ENCODE measurements at regions not wholly inside any gene's neighbourhood (a gene's known extent, or its start where the extent isn't known, plus 50 kb on each side); places are given as distances from the start of the nearest gene placed in this dataset.

- H3K27me3 ChIP-seq (ENCODE audit: control insufficient read depth, insufficient read depth, low read length, poor library complexity, severe bottlenecking) = no peaks in the 10 kb centered on the region
- 92 to 93% methylated on average over 2 of the region's 3 CpGs for WGBS, 2 experiments
- H3K4me3 ChIP-seq (ENCODE audit: insufficient read depth, low read depth, low read length) = no peak overlapping the region
Measured at GRCh38 chr6:134472046-134472445, 154.1 kb upstream of the SGK1 start.

DNA sequence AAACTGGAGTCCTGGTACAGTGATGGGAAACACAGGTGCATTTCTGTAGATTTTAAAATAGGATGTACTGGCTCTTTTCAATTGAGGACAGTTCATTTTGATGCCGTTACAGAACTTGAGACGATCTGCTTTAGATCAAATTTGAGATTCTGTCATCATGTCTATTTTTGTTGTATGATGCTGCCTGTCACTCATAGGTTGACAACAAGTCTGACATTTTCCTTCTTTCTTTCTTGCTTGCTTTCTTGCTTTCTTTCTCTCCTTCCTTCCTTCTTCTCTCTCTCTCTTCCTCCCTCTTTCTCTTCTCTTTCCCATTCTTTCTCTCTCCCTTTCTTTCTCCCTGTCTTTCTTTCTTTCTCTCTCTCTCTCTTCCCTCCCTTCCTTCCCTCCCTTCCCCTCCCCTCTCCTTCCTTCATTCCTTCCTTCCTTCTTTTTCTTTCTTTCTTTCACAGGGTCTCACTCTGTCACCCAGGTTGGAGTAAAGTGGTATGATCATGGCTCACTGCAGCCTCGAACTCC, 152.6 kb upstream of the SGK1 start:
- H3K4me3 ChIP-seq (ENCODE audit: insufficient read depth, low read depth, low read length) = no peak overlapping the region
- no peaks in the 10 kb centered on the region for H3K36me3 ChIP-seq (ENCODE audit: control insufficient read depth, insufficient read depth, low read length)
- H3K27me3 ChIP-seq (ENCODE audit: control insufficient read depth, insufficient read depth, low read length, poor library complexity, severe bottlenecking) = no peaks in the 10 kb centered on the region
- H3K4me1 ChIP-seq (ENCODE audit: control insufficient read depth, insufficient read depth, low read length) = no peaks in the 10 kb centered on the region
- H3K27ac ChIP-seq (ENCODE audit: insufficient read depth, low read depth, low read length, poor library complexity, severe bottlenecking) = no peak overlapping the region
- H3K9me3 ChIP-seq (ENCODE audit: control insufficient read depth, low read length) = no peaks in the 10 kb centered on the region
- 96 to 97% methylated on average over 3 of the region's 3 CpGs for WGBS, 2 experiments

More at GRCh38 chr6:134472046-134472445, 154.1 kb upstream of the SGK1 start:
- Histone ChIP-seq H3K36me3 (ENCODE audit: control insufficient read depth, insufficient read depth, low read length) (no peaks in the 10 kb centered on the region), H3K4me1 (ENCODE audit: control insufficient read depth, insufficient read depth, low read length) (no peaks in the 10 kb centered on the region), H3K27ac (ENCODE audit: insufficient read depth, low read depth, low read length, poor library complexity, severe bottlenecking) (no peak overlapping the region), H3K9me3 (ENCODE audit: control insufficient read depth, low read length) (no peaks in the 10 kb centered on the region)

DNA sequence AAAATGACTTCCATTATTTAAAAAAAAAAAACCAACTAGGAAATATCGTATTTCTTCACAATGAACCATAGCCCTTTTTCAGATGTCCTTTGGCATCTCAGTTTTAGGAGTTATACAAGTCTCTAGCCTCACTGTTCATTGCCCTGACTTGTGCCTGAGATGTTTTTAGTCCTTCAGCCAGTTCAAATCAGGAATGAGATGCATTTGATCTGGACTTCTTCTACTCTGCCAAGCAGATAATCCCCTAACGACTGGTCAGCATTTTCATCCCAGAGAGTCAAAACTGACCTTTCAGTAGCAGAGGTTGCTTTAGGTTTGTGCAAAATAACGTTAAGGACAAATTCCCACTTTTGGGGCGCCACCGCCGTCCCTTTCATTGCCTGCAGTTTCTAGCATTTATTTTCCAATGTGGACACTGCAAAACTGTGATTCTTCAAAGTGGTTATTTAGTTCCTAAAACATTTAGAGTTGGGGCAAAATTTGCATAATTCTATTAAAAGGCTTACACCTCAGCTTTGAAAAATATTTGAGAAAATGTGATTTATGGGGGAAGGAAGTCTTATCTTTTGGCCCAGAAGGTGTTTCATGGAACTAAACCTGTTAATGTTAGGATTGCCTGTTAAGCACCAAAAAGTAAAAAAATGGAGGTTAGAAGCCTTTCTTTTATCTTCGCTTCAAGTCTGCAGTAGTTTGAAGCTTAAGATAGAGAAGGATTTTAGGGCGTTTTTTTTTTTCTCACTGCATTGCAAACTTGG, 152.0 kb upstream of the SGK1 start:
- Histone ChIP-seq H3K4me1 (ENCODE audit: control insufficient read depth, insufficient read depth, low read length) (no peaks in the 10 kb centered on the region), H3K9me3 (ENCODE audit: control insufficient read depth, low read length) (no peaks in the 10 kb centered on the region), H3K27ac (ENCODE audit: insufficient read depth, low read depth, low read length, poor library complexity, severe bottlenecking) (no peak overlapping the region), H3K27me3 (ENCODE audit: control insufficient read depth, insufficient read depth, low read length, poor library complexity, severe bottlenecking) (no peaks in the 10 kb centered on the region), H3K4me3 (ENCODE audit: insufficient read depth, low read depth, low read length) (no peak overlapping the region), H3K36me3 (ENCODE audit: control insufficient read depth, insufficient read depth, low read length) (no peaks in the 10 kb centered on the region)
- WGBS, 2 experiments = 91% methylated on average over 8 of the region's 8 CpGs

DNA sequence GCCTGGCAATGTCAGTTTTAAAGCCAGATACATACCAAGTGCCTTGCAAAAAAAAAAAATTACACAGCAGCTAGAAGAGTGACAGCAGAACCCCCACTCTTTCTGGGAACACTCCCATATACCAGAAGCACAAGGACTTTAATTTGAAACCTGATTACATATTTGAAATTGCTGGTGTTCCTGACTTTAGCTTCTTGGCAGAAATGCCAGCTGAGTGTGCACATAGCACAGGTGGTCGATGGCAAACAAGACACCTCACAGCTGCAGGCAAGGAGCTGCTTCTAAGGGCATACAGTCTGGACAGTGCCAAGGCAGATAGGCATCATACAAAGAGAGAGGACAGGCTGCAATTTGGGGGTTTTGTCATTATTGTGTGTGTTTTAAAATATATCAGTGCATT, 150.7 kb upstream of the SGK1 start:
- Histone ChIP-seq H3K4me1 (ENCODE audit: control insufficient read depth, insufficient read depth, low read length) (no peaks in the 10 kb centered on the region), H3K36me3 (ENCODE audit: control insufficient read depth, insufficient read depth, low read length) (no peaks in the 10 kb centered on the region), H3K27me3 (ENCODE audit: control insufficient read depth, insufficient read depth, low read length, poor library complexity, severe bottlenecking) (no peaks in the 10 kb centered on the region), H3K27ac (ENCODE audit: insufficient read depth, low read depth, low read length, poor library complexity, severe bottlenecking) (no peak overlapping the region), H3K4me3 (ENCODE audit: insufficient read depth, low read depth, low read length) (no peak overlapping the region), H3K9me3 (ENCODE audit: control insufficient read depth, low read length) (no peaks in the 10 kb centered on the region)
- 90 to 97% methylated on average over 1 of the region's 1 CpG for WGBS, 2 experiments

DNA sequence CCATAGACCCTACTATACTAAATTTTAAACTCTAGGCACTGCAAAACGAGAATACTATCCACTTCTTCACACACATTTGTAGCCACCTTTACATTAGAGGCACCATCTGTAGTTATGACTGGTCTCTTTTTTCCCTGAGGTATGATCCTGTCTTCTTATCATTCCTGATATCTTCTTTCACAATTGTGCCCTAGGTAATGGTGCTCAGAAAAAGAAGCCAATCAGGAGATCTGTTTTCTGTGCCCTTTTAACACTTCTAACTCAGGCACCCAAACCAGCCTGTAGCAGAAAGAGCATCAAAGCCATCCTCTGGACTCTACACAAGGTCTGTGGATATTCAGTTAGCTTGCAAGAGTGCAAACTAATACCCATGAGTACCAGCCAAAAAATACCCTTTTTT, 149.7 kb upstream of the SGK1 start:
- WGBS, 2 experiments = 88 to 100% methylated on average over 1 of the region's 1 CpG
- H3K9me3 ChIP-seq (ENCODE audit: control insufficient read depth, low read length) = no peaks in the 10 kb centered on the region
- H3K27ac ChIP-seq (ENCODE audit: insufficient read depth, low read depth, low read length, poor library complexity, severe bottlenecking) = no peak overlapping the region
- H3K36me3 ChIP-seq (ENCODE audit: control insufficient read depth, insufficient read depth, low read length) = no peaks in the 10 kb centered on the region
- no peak overlapping the region for H3K4me3 ChIP-seq (ENCODE audit: insufficient read depth, low read depth, low read length)
- H3K4me1 ChIP-seq (ENCODE audit: control insufficient read depth, insufficient read depth, low read length) = no peaks in the 10 kb centered on the region
- no peaks in the 10 kb centered on the region for H3K27me3 ChIP-seq (ENCODE audit: control insufficient read depth, insufficient read depth, low read length, poor library complexity, severe bottlenecking)

- Histone ChIP-seq H3K36me3 (ENCODE audit: control insufficient read depth, insufficient read depth, low read length) (no peaks in the 10 kb centered on the region), H3K4me1 (ENCODE audit: control insufficient read depth, insufficient read depth, low read length) (no peaks in the 10 kb centered on the region)
- 91 to 97% methylated on average over 1 to 2 of the region's 2 CpGs for WGBS, 2 experiments
Measured at GRCh38 chr6:134466771-134467525, 149.0 kb upstream of the SGK1 start.

GRCh38 chr6:134464690-134465411, 146.9 kb upstream of the SGK1 start:
- Histone ChIP-seq H3K4me1 (ENCODE audit: control insufficient read depth, insufficient read depth, low read length) (no peaks in the 10 kb centered on the region), H3K27ac (ENCODE audit: insufficient read depth, low read depth, low read length, poor library complexity, severe bottlenecking) (no peak overlapping the region), H3K4me3 (ENCODE audit: insufficient read depth, low read depth, low read length) (no peak overlapping the region), H3K27me3 (ENCODE audit: control insufficient read depth, insufficient read depth, low read length, poor library complexity, severe bottlenecking) (no peaks in the 10 kb centered on the region), H3K36me3 (ENCODE audit: control insufficient read depth, insufficient read depth, low read length) (no peaks in the 10 kb centered on the region), H3K9me3 (ENCODE audit: control insufficient read depth, low read length) (no peaks in the 10 kb centered on the region)
- 89 to 90% methylated on average over 6 to 7 of the region's 9 CpGs for WGBS, 2 experiments

More at GRCh38 chr6:134466771-134467525, 149.0 kb upstream of the SGK1 start:
- H3K9me3 ChIP-seq (ENCODE audit: control insufficient read depth, low read length) = no peaks in the 10 kb centered on the region
- H3K4me3 ChIP-seq (ENCODE audit: insufficient read depth, low read depth, low read length) = no peak overlapping the region
- H3K27ac ChIP-seq (ENCODE audit: insufficient read depth, low read depth, low read length, poor library complexity, severe bottlenecking) = no peak overlapping the region
- H3K27me3 ChIP-seq (ENCODE audit: control insufficient read depth, insufficient read depth, low read length, poor library complexity, severe bottlenecking) = no peaks in the 10 kb centered on the region

DNA sequence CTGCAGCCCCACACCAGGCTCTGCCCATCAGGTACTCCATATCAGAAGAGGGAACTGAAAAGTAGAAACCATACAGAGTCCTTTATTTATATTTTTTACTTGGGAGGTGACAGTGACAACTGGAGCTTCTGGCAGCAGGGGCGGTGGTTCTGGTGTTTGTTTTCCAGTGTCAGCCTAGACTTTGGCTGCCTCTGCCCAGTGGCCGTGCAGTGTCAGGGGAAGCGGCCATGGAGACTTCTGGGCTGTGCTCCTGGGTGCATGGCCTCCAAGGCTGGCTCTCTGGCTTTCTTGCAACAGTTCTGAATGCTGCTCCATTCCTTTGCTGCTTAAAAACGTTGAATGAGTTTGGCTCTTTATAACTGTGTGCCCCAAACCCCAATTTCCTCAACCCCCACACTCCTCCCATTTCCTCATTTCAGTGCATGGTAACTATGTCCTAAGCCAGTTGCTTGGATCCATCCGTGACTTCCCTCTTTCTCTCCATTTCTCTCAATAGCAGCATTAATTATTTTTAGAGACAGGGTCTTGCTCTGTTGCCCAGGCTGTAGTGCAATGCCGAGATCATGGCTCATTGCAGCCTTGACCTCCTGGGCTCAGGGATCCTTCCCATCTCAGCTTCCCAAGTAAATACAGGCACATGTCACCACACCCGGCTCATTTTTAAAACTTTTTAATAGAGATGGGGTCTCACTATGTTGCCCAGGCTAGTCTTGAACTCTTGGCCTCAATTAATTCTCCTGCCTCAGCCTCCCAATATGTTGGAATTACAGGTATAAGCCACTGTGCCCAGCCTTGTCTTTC, 141.1 kb upstream of the SGK1 start:
- Histone ChIP-seq H3K27me3 (ENCODE audit: control insufficient read depth, insufficient read depth, low read length, poor library complexity, severe bottlenecking) (no peaks in the 10 kb centered on the region), H3K27ac (ENCODE audit: insufficient read depth, low read depth, low read length, poor library complexity, severe bottlenecking) (no peak overlapping the region), H3K9me3 (ENCODE audit: control insufficient read depth, low read length) (no peaks in the 10 kb centered on the region), H3K4me1 (ENCODE audit: control insufficient read depth, insufficient read depth, low read length) (no peaks in the 10 kb centered on the region), H3K4me3 (ENCODE audit: insufficient read depth, low read depth, low read length) (no peak overlapping the region), H3K36me3 (ENCODE audit: control insufficient read depth, insufficient read depth, low read length) (no peaks in the 10 kb centered on the region)
- 92 to 93% methylated on average over 7 of the region's 7 CpGs for WGBS, 2 experiments

- WGBS, 2 experiments = 77 to 83% methylated on average over 5 of the region's 5 CpGs
Measured at GRCh38 chr6:134457941-134458340, 140.0 kb upstream of the SGK1 start.

More at GRCh38 chr6:134457941-134458340, 140.0 kb upstream of the SGK1 start:
- Histone ChIP-seq H3K4me1 (ENCODE audit: control insufficient read depth, insufficient read depth, low read length) (no peaks in the 10 kb centered on the region), H3K27me3 (ENCODE audit: control insufficient read depth, insufficient read depth, low read length, poor library complexity, severe bottlenecking) (no peaks in the 10 kb centered on the region), H3K27ac (ENCODE audit: insufficient read depth, low read depth, low read length, poor library complexity, severe bottlenecking) (no peak overlapping the region), H3K9me3 (ENCODE audit: control insufficient read depth, low read length) (no peaks in the 10 kb centered on the region), H3K36me3 (ENCODE audit: control insufficient read depth, insufficient read depth, low read length) (no peaks in the 10 kb centered on the region), H3K4me3 (ENCODE audit: insufficient read depth, low read depth, low read length) (no peak overlapping the region)

Measured in ectodermal cell (in vitro differentiated cells).